ENCODE measurements at regions not wholly inside any gene's neighbourhood (a gene's known extent, or its start where the extent isn't known, plus 50 kb on each side); places are given as distances from the start of the nearest gene placed in this dataset.

DNA sequence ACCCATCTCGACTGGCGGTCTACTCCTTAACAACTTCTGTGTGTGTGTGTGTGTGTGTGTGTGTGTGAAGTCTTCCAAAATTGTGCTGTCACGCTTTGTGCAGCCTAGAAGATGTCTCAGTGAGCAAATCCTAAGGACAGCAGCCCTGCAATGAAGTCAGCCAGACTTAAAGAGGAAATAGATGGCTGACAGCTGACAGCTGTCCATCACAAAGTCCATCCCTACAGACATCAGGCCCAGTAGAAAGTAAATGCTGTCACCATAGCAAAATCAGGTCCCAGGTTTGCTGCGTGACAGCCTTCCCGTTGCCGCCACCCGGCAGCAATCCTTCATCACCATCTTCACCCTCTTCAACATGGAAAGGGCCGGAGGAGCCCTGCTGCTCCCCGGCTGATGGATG is 416.0 kb downstream of the SOX9 start:
- Histone ChIP-seq H3K27me3 (ENCODE audit: control insufficient read depth, insufficient read depth, low read length) (no peaks in the 10 kb centered on the region), H3K4me1 (ENCODE audit: control insufficient read depth, insufficient read depth, low read length) (peaks cover 5% of the 10 kb centered on the region), H3K36me3 (ENCODE audit: control insufficient read depth, insufficient read depth, low read length) (no peaks in the 10 kb centered on the region), H3K4me3 (ENCODE audit: low read length) (no peak overlapping the region), H3K9me3 (ENCODE audit: control insufficient read depth, insufficient read depth, low read length) (no peaks in the 10 kb centered on the region), H3K27ac (ENCODE audit: low read length) (no peak overlapping the region)
- no peak for DNase-seq (ENCODE audit: low read depth, low spot score)
- WGBS (ENCODE audit: insufficient coverage, insufficient read length): no CpG with 5 or more reads among the region's 9 CpGs

DNA sequence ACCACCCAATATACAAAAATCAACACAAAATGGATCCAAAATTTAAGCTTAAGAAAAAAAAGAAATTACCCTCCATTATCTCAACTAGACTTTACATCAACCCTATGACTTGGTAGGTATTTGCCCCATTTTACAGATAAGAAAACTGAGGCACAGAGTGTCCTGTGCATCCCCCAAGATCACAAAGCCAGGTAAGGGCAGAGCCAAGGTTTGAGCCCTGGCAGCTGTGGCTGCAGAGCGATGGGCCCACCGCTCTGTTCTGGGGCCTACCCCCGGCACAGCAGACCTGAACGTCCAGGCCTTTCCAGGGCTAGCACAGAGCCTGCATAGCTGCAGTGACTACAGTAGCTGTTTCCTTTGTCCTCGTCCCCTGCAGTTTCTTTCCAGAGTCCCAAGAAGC is 417.6 kb downstream of the SOX9 start:
- no peak for DNase-seq (ENCODE audit: low read depth, low spot score)
- peaks cover 5% of the 10 kb centered on the region for H3K4me1 ChIP-seq (ENCODE audit: control insufficient read depth, insufficient read depth, low read length)
- no peak overlapping the region for H3K27ac ChIP-seq (ENCODE audit: low read length)
- H3K4me3 ChIP-seq (ENCODE audit: low read length): no peak overlapping the region
- H3K36me3 ChIP-seq (ENCODE audit: control insufficient read depth, insufficient read depth, low read length): no peaks in the 10 kb centered on the region
- no peaks in the 10 kb centered on the region for H3K9me3 ChIP-seq (ENCODE audit: control insufficient read depth, insufficient read depth, low read length)
- no CpG with 5 or more reads among the region's 5 CpGs for WGBS (ENCODE audit: insufficient coverage, insufficient read length)
- no peaks in the 10 kb centered on the region for H3K27me3 ChIP-seq (ENCODE audit: control insufficient read depth, insufficient read depth, low read length)

- Histone ChIP-seq H3K27me3 (ENCODE audit: control insufficient read depth, insufficient read depth, low read length) (no peaks in the 10 kb centered on the region), H3K4me1 (ENCODE audit: control insufficient read depth, insufficient read depth, low read length) (peaks cover 5% of the 10 kb centered on the region), H3K27ac (ENCODE audit: low read length) (no peak overlapping the region), H3K4me3 (ENCODE audit: low read length) (no peak overlapping the region), H3K36me3 (ENCODE audit: control insufficient read depth, insufficient read depth, low read length) (no peaks in the 10 kb centered on the region), H3K9me3 (ENCODE audit: control insufficient read depth, insufficient read depth, low read length) (no peaks in the 10 kb centered on the region)
- DNase-seq (ENCODE audit: low read depth, low spot score): no peak
- WGBS (ENCODE audit: insufficient coverage, insufficient read length): no CpG with 5 or more reads among the region's 13 CpGs
Observed at GRCh38 chr17:72538901-72539352, 418.1 kb downstream of the SOX9 start.

DNA sequence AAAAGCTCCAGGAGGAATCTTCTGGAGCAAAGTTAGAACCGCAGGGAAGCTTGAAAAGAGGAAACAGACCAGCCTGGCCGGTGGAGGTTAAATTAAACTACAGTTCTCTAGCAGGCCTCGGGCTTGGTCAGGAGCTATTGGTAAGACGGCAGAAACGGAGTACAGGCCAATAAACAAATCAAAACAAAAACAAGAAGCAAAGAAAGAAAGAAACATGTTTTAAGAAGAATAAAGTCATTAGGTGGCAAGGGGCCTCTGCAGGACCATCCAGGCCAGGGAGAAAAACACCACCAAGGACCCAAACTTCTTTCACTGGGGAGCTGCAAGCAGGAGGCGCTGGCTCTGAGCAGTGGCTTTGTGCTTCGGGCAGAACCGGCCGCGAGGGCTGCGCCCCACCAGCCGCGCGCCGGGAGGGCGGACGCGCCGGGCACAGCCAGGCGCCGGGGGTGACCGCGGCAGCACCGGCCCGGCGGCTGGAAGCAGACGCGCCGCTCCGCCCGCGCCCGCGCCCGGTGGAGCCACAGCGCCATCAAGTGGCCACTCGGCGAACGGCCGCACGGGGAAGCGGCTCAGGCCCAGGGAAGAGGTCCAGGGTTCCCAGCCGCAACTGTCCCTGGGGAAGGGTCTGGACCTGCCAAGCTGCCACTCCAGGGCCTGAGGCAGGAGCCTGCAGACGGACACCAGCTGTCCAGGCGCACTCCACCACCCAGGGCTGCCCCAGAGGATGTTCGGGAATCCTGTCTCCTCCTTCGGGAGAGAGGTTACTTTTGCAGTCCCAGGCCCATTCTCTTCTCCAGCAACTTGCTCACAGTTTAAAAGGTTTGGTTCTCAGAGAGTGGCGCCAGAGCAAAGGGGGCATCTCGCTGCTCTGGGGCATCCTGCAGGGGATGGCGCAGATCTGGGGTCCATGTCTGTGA is 419.4 kb downstream of the SOX9 start:
- DNase-seq (ENCODE audit: low read depth, low spot score): no peak
- H3K4me3 ChIP-seq (ENCODE audit: low read length): no peak overlapping the region

DNA sequence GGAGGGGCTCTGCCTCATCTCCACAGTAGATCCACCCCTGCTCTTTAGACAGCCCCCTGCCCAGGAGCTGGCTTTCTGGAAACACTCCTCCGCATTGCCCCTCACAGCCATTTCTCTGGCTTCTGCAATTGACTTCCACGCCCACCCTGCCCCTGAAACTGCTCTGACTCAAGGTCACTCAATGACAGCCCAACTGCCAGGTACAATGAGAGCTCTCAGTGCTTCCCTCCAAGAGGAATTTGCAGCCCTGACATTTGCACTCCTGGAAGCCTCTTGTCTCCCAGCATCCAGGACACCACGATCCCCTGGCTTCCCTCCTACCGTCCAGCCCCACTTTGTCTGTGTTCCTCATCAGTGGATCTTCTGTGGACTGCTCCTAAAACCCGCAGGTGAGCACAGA is 421.5 kb downstream of the SOX9 start:
- no peak for DNase-seq (ENCODE audit: low read depth, low spot score)
- no CpG with 5 or more reads among the region's 5 CpGs for WGBS (ENCODE audit: insufficient coverage, insufficient read length)
- H3K9me3 ChIP-seq (ENCODE audit: control insufficient read depth, insufficient read depth, low read length): no peaks in the 10 kb centered on the region
- no peaks in the 10 kb centered on the region for H3K36me3 ChIP-seq (ENCODE audit: control insufficient read depth, insufficient read depth, low read length)
- peaks cover 5% of the 10 kb centered on the region for H3K4me1 ChIP-seq (ENCODE audit: control insufficient read depth, insufficient read depth, low read length)
- no peak overlapping the region for H3K4me3 ChIP-seq (ENCODE audit: low read length)
- H3K27ac ChIP-seq (ENCODE audit: low read length): no peak overlapping the region
- no peaks in the 10 kb centered on the region for H3K27me3 ChIP-seq (ENCODE audit: control insufficient read depth, insufficient read depth, low read length)

More for the DNA sequence above, 419.4 kb downstream of the SOX9 start:
- H3K4me1 ChIP-seq (ENCODE audit: control insufficient read depth, insufficient read depth, low read length): peaks cover 5% of the 10 kb centered on the region
- H3K9me3 ChIP-seq (ENCODE audit: control insufficient read depth, insufficient read depth, low read length): no peaks in the 10 kb centered on the region
- no peaks in the 10 kb centered on the region for H3K27me3 ChIP-seq (ENCODE audit: control insufficient read depth, insufficient read depth, low read length)
- no peaks in the 10 kb centered on the region for H3K36me3 ChIP-seq (ENCODE audit: control insufficient read depth, insufficient read depth, low read length)
- H3K27ac ChIP-seq (ENCODE audit: low read length): no peak overlapping the region
- WGBS (ENCODE audit: insufficient coverage, insufficient read length): no CpG with 5 or more reads among the region's 50 CpGs

DNA sequence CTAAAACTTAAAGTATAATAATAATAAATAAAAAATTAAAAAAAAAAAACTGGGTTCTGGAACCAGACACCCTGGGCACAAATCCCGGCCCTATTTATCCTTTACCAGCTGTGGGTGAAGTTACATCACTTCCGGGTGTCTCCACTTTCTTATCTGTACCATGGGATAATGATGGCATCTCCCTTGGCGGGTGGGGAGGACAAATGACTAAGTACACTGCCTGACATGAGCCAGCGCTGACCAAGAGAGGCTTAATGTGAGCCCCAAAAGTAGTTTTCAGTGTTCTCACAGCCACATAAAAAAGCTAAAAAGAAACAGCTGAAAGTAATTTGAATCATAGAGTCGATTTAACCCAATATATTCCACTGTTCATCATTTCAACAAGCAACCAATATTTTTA is 424.9 kb downstream of the SOX9 start:
- Histone ChIP-seq H3K27me3 (ENCODE audit: control insufficient read depth, insufficient read depth, low read length) (no peaks in the 10 kb centered on the region), H3K4me3 (ENCODE audit: low read length) (no peak overlapping the region), H3K4me1 (ENCODE audit: control insufficient read depth, insufficient read depth, low read length) (no peaks in the 10 kb centered on the region), H3K27ac (ENCODE audit: low read length) (no peak overlapping the region), H3K9me3 (ENCODE audit: control insufficient read depth, insufficient read depth, low read length) (no peaks in the 10 kb centered on the region), H3K36me3 (ENCODE audit: control insufficient read depth, insufficient read depth, low read length) (no peaks in the 10 kb centered on the region)
- DNase-seq (ENCODE audit: low read depth, low spot score): no peak
- WGBS (ENCODE audit: insufficient coverage, insufficient read length): no CpG with 5 or more reads among the region's 5 CpGs

- no peaks in the 10 kb centered on the region for H3K27me3 ChIP-seq (ENCODE audit: control insufficient read depth, insufficient read depth, low read length)
- no CpG with 5 or more reads among the region's 16 CpGs for WGBS (ENCODE audit: insufficient coverage, insufficient read length)
- H3K4me3 ChIP-seq (ENCODE audit: low read length): no peak overlapping the region
- H3K36me3 ChIP-seq (ENCODE audit: control insufficient read depth, insufficient read depth, low read length): no peaks in the 10 kb centered on the region
- 0 out of 2 replicates have a peak, but pooled peaks cover 2% of the 10 kb centered on the region for H3K4me1 ChIP-seq (ENCODE audit: control insufficient read depth, insufficient read depth, low read length)
- no peak for DNase-seq (ENCODE audit: low read depth, low spot score)
- no peak overlapping the region for H3K27ac ChIP-seq (ENCODE audit: low read length)
- H3K9me3 ChIP-seq (ENCODE audit: control insufficient read depth, insufficient read depth, low read length): no peaks in the 10 kb centered on the region
Observed at GRCh38 chr17:72553051-72553755, 432.4 kb downstream of the SOX9 start.

- Histone ChIP-seq H3K4me3 (ENCODE audit: low read length) (no peak overlapping the region), H3K27me3 (ENCODE audit: control insufficient read depth, insufficient read depth, low read length) (no peaks in the 10 kb centered on the region), H3K36me3 (ENCODE audit: control insufficient read depth, insufficient read depth, low read length) (no peaks in the 10 kb centered on the region), H3K9me3 (ENCODE audit: control insufficient read depth, insufficient read depth, low read length) (no peaks in the 10 kb centered on the region), H3K4me1 (ENCODE audit: control insufficient read depth, insufficient read depth, low read length) (0 out of 2 replicates have a peak, but pooled peaks cover 2% of the 10 kb centered on the region), H3K27ac (ENCODE audit: low read length) (no peak overlapping the region)
- DNase-seq (ENCODE audit: low read depth, low spot score): no peak
- WGBS (ENCODE audit: insufficient coverage, insufficient read length): no CpG with 5 or more reads among the region's 5 CpGs
Observed at GRCh38 chr17:72554508-72554907, 433.7 kb downstream of the SOX9 start.

DNA sequence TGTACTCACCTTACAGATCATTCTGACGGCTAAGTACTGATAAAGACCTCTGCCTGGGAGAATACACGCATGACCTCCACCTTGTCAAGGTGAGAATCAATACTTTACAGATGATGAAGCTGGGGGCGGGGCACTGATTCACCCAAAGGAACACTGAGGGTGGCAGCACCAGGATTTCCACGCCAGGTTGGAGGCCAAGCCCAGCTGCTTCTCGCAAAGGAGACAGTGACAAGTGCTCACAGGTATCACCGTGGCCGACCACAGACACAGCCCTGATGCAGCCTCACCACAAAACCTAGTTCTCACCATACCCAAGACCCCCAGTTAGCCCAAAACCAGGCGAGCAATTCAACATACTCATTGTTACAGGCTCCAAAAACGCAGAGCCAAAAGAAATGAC is 434.2 kb downstream of the SOX9 start:
- H3K9me3 ChIP-seq (ENCODE audit: control insufficient read depth, insufficient read depth, low read length): no peaks in the 10 kb centered on the region
- DNase-seq (ENCODE audit: low read depth, low spot score): no peak
- H3K4me3 ChIP-seq (ENCODE audit: low read length): no peak overlapping the region
- H3K4me1 ChIP-seq (ENCODE audit: control insufficient read depth, insufficient read depth, low read length): 0 out of 2 replicates have a peak, but pooled peaks cover 2% of the 10 kb centered on the region
- H3K27me3 ChIP-seq (ENCODE audit: control insufficient read depth, insufficient read depth, low read length): no peaks in the 10 kb centered on the region
- H3K27ac ChIP-seq (ENCODE audit: low read length): no peak overlapping the region
- H3K36me3 ChIP-seq (ENCODE audit: control insufficient read depth, insufficient read depth, low read length): no peaks in the 10 kb centered on the region
- WGBS (ENCODE audit: insufficient coverage, insufficient read length): no CpG with 5 or more reads among the region's 9 CpGs

- H3K4me1 ChIP-seq (ENCODE audit: control insufficient read depth, insufficient read depth, low read length): 0 out of 2 replicates have a peak, but pooled peaks cover 2% of the 10 kb centered on the region
- no peaks in the 10 kb centered on the region for H3K9me3 ChIP-seq (ENCODE audit: control insufficient read depth, insufficient read depth, low read length)
- H3K4me3 ChIP-seq (ENCODE audit: low read length): no peak overlapping the region
- H3K27ac ChIP-seq (ENCODE audit: low read length): no peak overlapping the region
- no CpG with 5 or more reads among the region's 24 CpGs for WGBS (ENCODE audit: insufficient coverage, insufficient read length)
- DNase-seq (ENCODE audit: low read depth, low spot score): peak; percentile 73
- H3K36me3 ChIP-seq (ENCODE audit: control insufficient read depth, insufficient read depth, low read length): no peaks in the 10 kb centered on the region
- H3K27me3 ChIP-seq (ENCODE audit: control insufficient read depth, insufficient read depth, low read length): no peaks in the 10 kb centered on the region
Observed at GRCh38 chr17:72556944-72557826, 436.4 kb downstream of the SOX9 start.

All from iPS DF 6.9 (cell line).